Osteoblast (primary cell): ENCODE measurements at regions not wholly inside any gene's neighbourhood (a gene's known extent, or its start where the extent isn't known, plus 50 kb on each side); places are given as distances from the start of the nearest gene placed in this dataset.

Experiments used
- DNase-seq: peaks from one replicate; pipeline ENCODE4 v3.0.0; 2011; ENCODE audit warnings: low spot score, mixed read lengths; ENCODE audit not compliant: insufficient read length; ENCODE audit errors: missing footprints
- H2AFZ ChIP-seq: 2 replicates; pipeline ENCODE4 v1.6.0; 2011; ENCODE audit warnings: mild to moderate bottlenecking, low read length
- H3K27ac ChIP-seq: 2 replicates; pipeline ENCODE4 v1.5.1; 2011; ENCODE audit warnings: mild to moderate bottlenecking, low read depth, low read length, moderate library complexity
- H3K27me3 ChIP-seq: 2 replicates; pipeline ENCODE4 v1.6.0; 2012; ENCODE audit warnings: mild to moderate bottlenecking, control low read depth, inconsistent platforms, low read length, moderate library complexity; ENCODE audit not compliant: insufficient read depth
- H3K36me3 ChIP-seq: 2 replicates; pipeline ENCODE4 v1.5.1; 2011; ENCODE audit warnings: mild to moderate bottlenecking, low read length, control low read depth, moderate library complexity; ENCODE audit not compliant: insufficient read depth
- H3K4me1 ChIP-seq: 2 replicates; pipeline ENCODE4 v1.5.1; 2011; ENCODE audit warnings: mild to moderate bottlenecking, low read length, control low read depth, moderate library complexity; ENCODE audit not compliant: insufficient read depth
- H3K4me2 ChIP-seq: 2 replicates; pipeline ENCODE4 v1.6.0; 2011; ENCODE audit warnings: mild to moderate bottlenecking, low read length; ENCODE audit not compliant: insufficient read depth
- H3K4me3 ChIP-seq: fragments of 200-600 bp; sonication (generic); 3 replicates; pipeline ENCODE4 v1.5.1; 2012; ENCODE audit warnings: mild to moderate bottlenecking, low read length, inconsistent platforms; ENCODE audit not compliant: insufficient read depth
- H3K79me2 ChIP-seq: 2 replicates; pipeline ENCODE4 v1.6.0; 2012; ENCODE audit warnings: mild to moderate bottlenecking, low read length, control low read depth, inconsistent platforms; ENCODE audit not compliant: insufficient read depth
- H3K9me3 ChIP-seq: 2 replicates; pipeline ENCODE4 v1.5.1; 2011; ENCODE audit warnings: low read depth, low read length, control low read depth
- H4K20me1 ChIP-seq: 2 replicates; pipeline ENCODE4 v1.6.0; 2012; ENCODE audit warnings: mild to moderate bottlenecking, low read length, control low read depth; ENCODE audit not compliant: insufficient read depth
- TF ChIP-seq, protein P1 (sequence below): IDR thresholded peaks from 2 replicates; pipeline ENCODE4 v1.5.1; 2011; ENCODE audit warnings: mild to moderate bottlenecking, low read depth, low read length, moderate library complexity; ENCODE audit errors: extremely low read depth

DNA sequence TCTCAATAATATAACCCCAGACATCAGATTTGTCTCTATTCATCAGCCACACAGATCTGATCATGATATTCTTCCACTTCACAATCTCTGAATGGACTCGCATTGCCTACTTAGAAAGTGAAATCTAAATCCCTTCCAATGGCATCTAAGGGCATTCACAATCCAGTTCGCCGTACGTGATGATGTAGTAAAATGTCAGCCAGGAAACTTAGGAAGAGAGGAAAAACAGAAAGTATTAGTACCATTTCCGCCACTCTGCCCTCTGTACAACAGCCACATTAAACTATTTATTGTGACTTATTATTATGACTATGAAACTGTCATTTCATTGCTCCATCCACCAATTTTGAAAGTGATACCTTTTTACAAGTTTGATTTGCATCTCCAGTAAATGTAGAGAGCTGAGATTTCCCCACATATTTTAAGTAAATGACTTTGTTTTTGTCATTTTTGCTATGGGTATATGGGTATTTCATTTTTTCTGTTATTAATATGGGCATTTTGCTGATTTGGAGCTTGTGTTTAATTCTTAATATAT is 69.4 kb upstream of the SMIM36 start:
- TF ChIP-seq, protein P1, sequence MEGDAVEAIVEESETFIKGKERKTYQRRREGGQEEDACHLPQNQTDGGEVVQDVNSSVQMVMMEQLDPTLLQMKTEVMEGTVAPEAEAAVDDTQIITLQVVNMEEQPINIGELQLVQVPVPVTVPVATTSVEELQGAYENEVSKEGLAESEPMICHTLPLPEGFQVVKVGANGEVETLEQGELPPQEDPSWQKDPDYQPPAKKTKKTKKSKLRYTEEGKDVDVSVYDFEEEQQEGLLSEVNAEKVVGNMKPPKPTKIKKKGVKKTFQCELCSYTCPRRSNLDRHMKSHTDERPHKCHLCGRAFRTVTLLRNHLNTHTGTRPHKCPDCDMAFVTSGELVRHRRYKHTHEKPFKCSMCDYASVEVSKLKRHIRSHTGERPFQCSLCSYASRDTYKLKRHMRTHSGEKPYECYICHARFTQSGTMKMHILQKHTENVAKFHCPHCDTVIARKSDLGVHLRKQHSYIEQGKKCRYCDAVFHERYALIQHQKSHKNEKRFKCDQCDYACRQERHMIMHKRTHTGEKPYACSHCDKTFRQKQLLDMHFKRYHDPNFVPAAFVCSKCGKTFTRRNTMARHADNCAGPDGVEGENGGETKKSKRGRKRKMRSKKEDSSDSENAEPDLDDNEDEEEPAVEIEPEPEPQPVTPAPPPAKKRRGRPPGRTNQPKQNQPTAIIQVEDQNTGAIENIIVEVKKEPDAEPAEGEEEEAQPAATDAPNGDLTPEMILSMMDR, result no peak

GRCh38 chr17:55577687-55578086 is 66.4 kb upstream of the SMIM36 start:
- peak overlapping the region; percentile 94 for H2AFZ ChIP-seq
- no peak for DNase-seq
- no peaks in the 10 kb centered on the region for H4K20me1 ChIP-seq
- peak overlapping the region; percentile 86 for H3K4me2 ChIP-seq
- no peaks in the 10 kb centered on the region for H3K79me2 ChIP-seq
- no peaks in the 10 kb centered on the region for H3K27me3 ChIP-seq
- TF ChIP-seq, protein P1, result no peak
- H3K9me3 ChIP-seq, result no peaks in the 10 kb centered on the region
- peak overlapping the region; percentile 93 for H3K27ac ChIP-seq
- peaks cover 27% of the 10 kb centered on the region for H3K4me1 ChIP-seq
- no peaks in the 10 kb centered on the region for H3K36me3 ChIP-seq
- H3K4me3 ChIP-seq, result peak overlapping the region; percentile 63

More for the DNA sequence above, 69.4 kb upstream of the SMIM36 start:
- no peaks in the 10 kb centered on the region for H3K9me3 ChIP-seq
- H3K4me2 ChIP-seq, result no peak overlapping the region
- H3K27me3 ChIP-seq, result no peaks in the 10 kb centered on the region
- no peak for DNase-seq
- H3K79me2 ChIP-seq, result no peaks in the 10 kb centered on the region
- H3K4me3 ChIP-seq, result no peak overlapping the region
- no peak overlapping the region for H3K27ac ChIP-seq
- H3K4me1 ChIP-seq, result peaks cover 39% of the 10 kb centered on the region
- no peaks in the 10 kb centered on the region for H4K20me1 ChIP-seq
- no peak overlapping the region for H2AFZ ChIP-seq
- no peaks in the 10 kb centered on the region for H3K36me3 ChIP-seq

DNA sequence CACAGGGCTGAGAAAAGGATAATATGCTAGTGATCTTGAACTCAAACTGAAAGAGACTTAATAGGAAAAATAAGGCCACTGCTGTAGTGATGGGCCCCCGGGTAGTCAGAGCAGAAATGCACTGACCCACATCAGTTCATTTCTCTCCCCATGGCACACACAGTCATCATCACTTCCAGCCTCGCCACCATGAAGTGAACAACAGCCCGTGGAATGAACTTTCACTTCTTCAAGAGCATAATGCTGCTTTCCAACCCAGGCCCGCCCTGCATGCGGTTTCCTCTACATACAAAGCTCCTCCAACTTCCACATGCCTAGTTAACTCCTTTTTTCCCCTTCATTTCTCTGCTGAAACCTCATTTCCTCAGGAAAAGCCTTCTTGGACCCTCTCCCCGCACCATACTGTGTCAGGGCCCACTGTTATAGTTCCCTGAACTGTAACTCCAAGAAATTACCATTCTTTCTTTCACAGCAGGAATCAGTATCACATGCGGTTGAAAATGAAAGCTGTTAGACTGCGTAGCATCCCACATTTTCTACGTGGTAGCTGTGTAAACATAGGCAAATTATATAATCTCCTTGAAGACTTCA is 65.8 kb upstream of the SMIM36 start:
- Histone ChIP-seq H3K4me2 (peak overlapping the region; percentile 86), H3K79me2 (no peaks in the 10 kb centered on the region), H3K4me1 (peaks cover 25% of the 10 kb centered on the region), H4K20me1 (no peaks in the 10 kb centered on the region), H2AFZ (peak overlapping the region; percentile 94), H3K36me3 (no peaks in the 10 kb centered on the region), H3K9me3 (no peaks in the 10 kb centered on the region), H3K27ac (peak overlapping the region; percentile 93), H3K4me3 (peak overlapping the region; percentile 63), H3K27me3 (no peaks in the 10 kb centered on the region)
- peak; percentile 74 for DNase-seq
- TF ChIP-seq, protein P1, result no peak

GRCh38 chr17:55576237-55576995 is 65.2 kb upstream of the SMIM36 start:
- H3K9me3 ChIP-seq, result no peaks in the 10 kb centered on the region
- no peaks in the 10 kb centered on the region for H3K27me3 ChIP-seq
- no peaks in the 10 kb centered on the region for H3K36me3 ChIP-seq
- no peaks in the 10 kb centered on the region for H4K20me1 ChIP-seq
- TF ChIP-seq, protein P1, result no peak
- H3K4me3 ChIP-seq, result peak overlapping the region; percentile 63
- H2AFZ ChIP-seq, result peak overlapping the region; percentile 94
- peaks cover 27% of the 10 kb centered on the region for H3K4me1 ChIP-seq
- peak overlapping the region; percentile 86 for H3K4me2 ChIP-seq
- peak overlapping the region; percentile 93 for H3K27ac ChIP-seq
- no peaks in the 10 kb centered on the region for H3K79me2 ChIP-seq
- peak; percentile 93 for DNase-seq
